ENCODE measurements at regions not wholly inside any gene's neighbourhood (a gene's known extent, or its start where the extent isn't known, plus 50 kb on each side); places are given as distances from the start of the nearest gene placed in this dataset.

- Histone ChIP-seq H3K27ac (no peak overlapping the region), H3K9me3 (no peaks in the 10 kb centered on the region), H3K4me1 (no peaks in the 10 kb centered on the region), H3K27me3 (replicated peaks in 1 of 7) (no peaks in the 10 kb centered on the region), H3K4me3 (no peak overlapping the region), H3K36me3 (no peaks in the 10 kb centered on the region)
- 40 to 51% (median 44%) methylated on average over 3 of the region's 3 CpGs for WGBS, 5 donors
- DNase-seq, result no peak
- no peak for TF ChIP-seq POLR2AphosphoS5 (IDR thresholded peaks at IDR 0.05)
- no peak for TF ChIP-seq POLR2A (IDR thresholded peaks at IDR 0.05)
- peak in 2 of 11 experiments; percentile 8 to 10 for TF ChIP-seq CTCF (IDR thresholded peaks at IDR 0.05 in 8 of 11, conservative IDR thresholded peaks at IDR 0.05 in 3 of 11)
- intact Hi-C loops (cut with DNase I; ENCODE audit: low total_unique reads), result no loop called here
These were observed 310.4 kb downstream of the SPRY2 start for GRCh38 chr13:80030491-80030890.

GRCh38 chr13:80029170-80029569 is 311.8 kb downstream of the SPRY2 start:
- Histone ChIP-seq H3K9me3 (no peaks in the 10 kb centered on the region), H3K27me3 (replicated peaks in 1 of 7) (no peaks in the 10 kb centered on the region), H3K36me3 (no peaks in the 10 kb centered on the region), H3K27ac (no peak overlapping the region), H3K4me3 (no peak overlapping the region), H3K4me1 (no peaks in the 10 kb centered on the region)
- WGBS, 5 donors, result 86 to 97% (median 95%) methylated on average over 2 of the region's 2 CpGs
- intact Hi-C loops (cut with DNase I; ENCODE audit: low total_unique reads), result no loop called here
- TF ChIP-seq POLR2A (IDR thresholded peaks at IDR 0.05) (no peak), CTCF (IDR thresholded peaks at IDR 0.05 in 8 of 11, conservative IDR thresholded peaks at IDR 0.05 in 3 of 11) (no peak), POLR2AphosphoS5 (IDR thresholded peaks at IDR 0.05) (no peak)
- no peak for DNase-seq

GRCh38 chr13:80022146-80022545 is 318.8 kb downstream of the SPRY2 start:
- Histone ChIP-seq H3K27ac (no peak overlapping the region), H3K4me3 (no peak overlapping the region), H3K4me1 (no peaks in the 10 kb centered on the region), H3K27me3 (replicated peaks in 1 of 7) (no peaks in the 10 kb centered on the region), H3K36me3 (no peaks in the 10 kb centered on the region), H3K9me3 (peaks cover 0 to 4% (median 0%) of the 10 kb centered on the region in 8 donors)
- TF ChIP-seq CTCF (IDR thresholded peaks at IDR 0.05 in 8 of 11, conservative IDR thresholded peaks at IDR 0.05 in 3 of 11) (no peak), POLR2A (IDR thresholded peaks at IDR 0.05) (no peak), POLR2AphosphoS5 (IDR thresholded peaks at IDR 0.05) (no peak)
- WGBS, 5 donors, result 45 to 65% (median 49%) methylated on average over 3 of the region's 3 CpGs
- intact Hi-C loops (cut with DNase I; ENCODE audit: low total_unique reads), result no loop called here
- DNase-seq, result no peak

GRCh38 chr13:80012251-80012650 is 328.7 kb downstream of the SPRY2 start:
- Histone ChIP-seq H3K9me3 (peaks cover 0 to 3% (median 0%) of the 10 kb centered on the region in 8 donors), H3K27me3 (replicated peaks in 1 of 7) (no peaks in the 10 kb centered on the region), H3K4me3 (no peak overlapping the region), H3K4me1 (peaks cover 0 to 11% (median 1%) of the 10 kb centered on the region in 6 donors), H3K27ac (peak overlapping the region in 2 of 8 donors; percentile 12 to 46), H3K36me3 (no peaks in the 10 kb centered on the region)
- no peak for DNase-seq
- intact Hi-C loops (cut with DNase I; ENCODE audit: low total_unique reads), result no loop called here
- WGBS, 5 donors, result 52 to 71% (median 59%) methylated on average over 1 of the region's 1 CpG
- no peak for TF ChIP-seq POLR2AphosphoS5 (IDR thresholded peaks at IDR 0.05)
- TF ChIP-seq CTCF (IDR thresholded peaks at IDR 0.05 in 8 of 11, conservative IDR thresholded peaks at IDR 0.05 in 3 of 11), result no peak
- no peak for TF ChIP-seq POLR2A (IDR thresholded peaks at IDR 0.05)

Measured in spleen (tissue), 11 donors.